Tibial nerve (tissue), 3 donors: ENCODE measurements at regions not wholly inside any gene's neighbourhood (a gene's known extent, or its start where the extent isn't known, plus 50 kb on each side); places are given as distances from the start of the nearest gene placed in this dataset.

Experiments
- POLR2A ChIP-seq, 2 donors: fragments of 450-650 bp; IDR thresholded peaks; one replicate each; pipeline ENCODE4 v1.6.1; 2017; ENCODE audit warnings: antibody characterized with exemption in 2 of 2, mild to moderate bottlenecking in 2 of 2, moderate library complexity in 2 of 2
- TF ChIP-seq, protein P1 (sequence below), 5 experiments: fragments of 200-600 bp in 3 of 5; fragments of 450-650 bp in 2 of 5; sonication (generic) in 3 of 5; IDR thresholded peaks; one replicate each; pipeline ENCODE4 v1.5.1; 2016 to 2019; ENCODE audit warnings: antibody characterized with exemption in 5 of 5, mild to moderate bottlenecking in 3 of 5, moderate library complexity in 2 of 5

DNA sequence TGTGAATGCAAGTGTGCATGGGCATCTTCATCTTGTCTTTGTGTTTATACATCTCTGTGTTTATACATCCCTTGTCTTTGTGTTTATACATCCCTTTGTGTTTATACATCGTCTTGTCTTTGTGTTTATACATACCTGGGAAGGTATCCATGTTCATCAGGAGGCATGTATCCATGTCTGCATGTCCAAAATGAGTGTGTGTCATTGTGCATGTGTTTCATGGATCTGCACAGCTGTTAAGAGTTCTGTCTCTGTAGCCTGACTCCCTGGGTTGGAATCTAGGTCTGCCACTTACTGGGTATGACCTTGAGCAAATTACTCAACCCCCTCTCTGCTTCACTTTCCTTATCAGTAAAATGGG, 50.1 kb upstream of the SIRPA start:
- TF ChIP-seq, protein P1, sequence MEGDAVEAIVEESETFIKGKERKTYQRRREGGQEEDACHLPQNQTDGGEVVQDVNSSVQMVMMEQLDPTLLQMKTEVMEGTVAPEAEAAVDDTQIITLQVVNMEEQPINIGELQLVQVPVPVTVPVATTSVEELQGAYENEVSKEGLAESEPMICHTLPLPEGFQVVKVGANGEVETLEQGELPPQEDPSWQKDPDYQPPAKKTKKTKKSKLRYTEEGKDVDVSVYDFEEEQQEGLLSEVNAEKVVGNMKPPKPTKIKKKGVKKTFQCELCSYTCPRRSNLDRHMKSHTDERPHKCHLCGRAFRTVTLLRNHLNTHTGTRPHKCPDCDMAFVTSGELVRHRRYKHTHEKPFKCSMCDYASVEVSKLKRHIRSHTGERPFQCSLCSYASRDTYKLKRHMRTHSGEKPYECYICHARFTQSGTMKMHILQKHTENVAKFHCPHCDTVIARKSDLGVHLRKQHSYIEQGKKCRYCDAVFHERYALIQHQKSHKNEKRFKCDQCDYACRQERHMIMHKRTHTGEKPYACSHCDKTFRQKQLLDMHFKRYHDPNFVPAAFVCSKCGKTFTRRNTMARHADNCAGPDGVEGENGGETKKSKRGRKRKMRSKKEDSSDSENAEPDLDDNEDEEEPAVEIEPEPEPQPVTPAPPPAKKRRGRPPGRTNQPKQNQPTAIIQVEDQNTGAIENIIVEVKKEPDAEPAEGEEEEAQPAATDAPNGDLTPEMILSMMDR (IDR thresholded peaks at IDR 0.05): no peak
- TF ChIP-seq POLR2A (IDR thresholded peaks at IDR 0.05): no peak
